Right lobe of liver (tissue), 6 donors: ENCODE measurements at regions not wholly inside any gene's neighbourhood (a gene's known extent, or its start where the extent isn't known, plus 50 kb on each side); places are given as distances from the start of the nearest gene placed in this dataset.
"Not testable (repeated sequence)": the region's sequence is repeated elsewhere in the genome, so short reads cannot be mapped to it uniquely, and the experiment has no call there.

Experiments used
- ATAC-seq, 4 donors: fragments of 200-7000 bp; cut with Tn5 transposase; one replicate each; pipeline ENCODE4 v1.9.1; 2020; ENCODE audit warnings: mild to moderate bottlenecking in 4 of 4, moderate library complexity in 4 of 4
- DNase-seq, 3 donors: peaks; one replicate each; pipeline ENCODE4 v3.0.0-alpha.2; 2020
- H3K27ac ChIP-seq, 3 donors: fragments of 200-600 bp; one replicate each; pipeline ENCODE4 v1.8.0; 2022
- H3K27me3 ChIP-seq, 2 donors: fragments of 200-600 bp; one replicate each; pipeline ENCODE4 v1.8.0; 2022
- H3K36me3 ChIP-seq, 4 donors: fragments of 200-600 bp; sonication (generic) in 1 of 4; one replicate each; pipeline versions ENCODE4 v1.5.1 to v1.8.0; 2017 to 2022; ENCODE audit warnings: control low read depth in 1 of 4
- H3K4me1 ChIP-seq, 4 donors: fragments of 200-600 bp; sonication (generic) in 1 of 4; one replicate each; pipeline versions ENCODE4 v1.5.1 to v1.8.0; 2017 to 2022; ENCODE audit warnings: control low read depth in 1 of 4
- H3K4me3 ChIP-seq, 3 donors: fragments of 200-600 bp; one replicate each; pipeline ENCODE4 v1.8.0; 2022
- H3K9me3 ChIP-seq, 4 donors: fragments of 200-600 bp; sonication (generic) in 1 of 4; one replicate each; pipeline versions ENCODE4 v1.5.1 to v1.8.0; 2017 to 2022; ENCODE audit warnings: control low read depth in 1 of 4
- CTCF ChIP-seq, 4 donors: fragments of 200-600 bp in 3 of 4; fragments of 450-650 bp in 1 of 4; IDR thresholded peaks; one replicate each; pipeline versions ENCODE4 v1.5.1 to v1.8.0; 2016 to 2022; ENCODE audit warnings: antibody characterized with exemption in 4 of 4, mild to moderate bottlenecking in 2 of 4
- POLR2A ChIP-seq: fragments of 450-650 bp; IDR thresholded peaks from one replicate; pipeline ENCODE4 v1.6.1; 2017; ENCODE audit warnings: antibody characterized with exemption, mild to moderate bottlenecking
- WGBS: methylation state at CpG from one replicate; pipeline ENCODE4 v1.1.6; 2018; ENCODE audit warnings: low coverage, low lambda C conversion rate; ENCODE audit not compliant: insufficient coverage; ENCODE audit errors: missing lambda C conversion rate; 5-methylcytosine and 5-hydroxymethylcytosine counted together
- intact Hi-C, 2 donors: fragments of 100-400 bp; cut with DNase I; formaldehyde crosslinking; loops; one replicate each; pipeline versions ENCODE4 v1.11.2 to v1.14.1; 2022
- donor health status: DM: no; HTN: yes; CAD: no.
- donor health status: DM: no; HTN: no; CAD: no.
- donor health status: DM: no; HTN: no; CAD: no.
- donor health status: DM: no; HTN: yes; CAD: no.
- donor health status: DM: no; HTN: yes; CAD: no.

- H3K4me1 ChIP-seq, result no peaks in the 10 kb centered on the region
- no peaks in the 10 kb centered on the region for H3K9me3 ChIP-seq
- no peak for TF ChIP-seq POLR2A
- no peak for TF ChIP-seq CTCF (IDR thresholded peaks at IDR 0.05)
- no peaks in the 10 kb centered on the region for H3K36me3 ChIP-seq
- no peak for ATAC-seq
- no peaks in the 10 kb centered on the region for H3K27me3 ChIP-seq
- H3K27ac ChIP-seq, result no peak overlapping the region
- intact Hi-C loops, result no loop called here
- H3K4me3 ChIP-seq, result no peak overlapping the region
- DNase-seq, result no peak
- WGBS, result 33% methylated on average over 3 of the region's 6 CpGs
Measured at GRCh38 chr4:96455045-96455720, 615.3 kb downstream of the PDHA2 start.

GRCh38 chr4:96458031-96458430, 618.1 kb downstream of the PDHA2 start:
- H3K4me1 ChIP-seq, H3K27me3 ChIP-seq, ATAC-seq, H3K27ac ChIP-seq, H3K36me3 ChIP-seq, H3K4me3 ChIP-seq, H3K9me3 ChIP-seq, DNase-seq, intact Hi-C loops: not testable (repeated sequence)
- WGBS, result 43% methylated on average over 3 of the region's 4 CpGs

- Histone ChIP-seq H3K27me3 (no peaks in the 10 kb centered on the region), H3K4me3 (no peak overlapping the region), H3K9me3 (no peaks in the 10 kb centered on the region), H3K36me3 (no peaks in the 10 kb centered on the region), H3K4me1 (no peaks in the 10 kb centered on the region), H3K27ac (no peak overlapping the region)
- no peak for DNase-seq
- intact Hi-C loops, result no loop called here
- ATAC-seq, result no peak
- 24% methylated on average over 1 of the region's 1 CpG for WGBS
- TF ChIP-seq POLR2A (no peak), CTCF (IDR thresholded peaks at IDR 0.05) (no peak)
Measured at GRCh38 chr4:96459105-96459504, 619.2 kb downstream of the PDHA2 start.

DNA sequence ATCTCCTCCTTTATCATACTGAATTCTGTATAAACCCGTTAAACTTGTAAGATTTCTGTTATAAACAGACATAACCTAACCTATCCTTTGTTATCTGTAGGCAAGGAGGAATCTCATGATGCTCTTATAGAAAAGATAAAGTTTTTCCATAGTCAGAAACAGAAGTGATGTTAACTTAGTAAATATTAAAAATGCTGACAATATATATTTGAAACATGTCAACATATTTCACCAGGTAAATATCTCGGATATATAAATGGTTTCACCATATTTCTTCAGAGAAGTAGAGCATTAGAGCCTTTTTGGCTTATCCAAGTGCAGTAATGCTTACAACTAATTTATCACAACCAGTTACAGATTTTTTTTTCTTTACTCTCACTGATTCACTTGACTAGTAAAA, 625.9 kb downstream of the PDHA2 start:
- no peaks in the 10 kb centered on the region for H3K27me3 ChIP-seq
- H3K9me3 ChIP-seq, result no peaks in the 10 kb centered on the region
- H3K36me3 ChIP-seq, result no peaks in the 10 kb centered on the region
- intact Hi-C loops, result no loop called here
- H3K4me1 ChIP-seq, result no peaks in the 10 kb centered on the region
- H3K4me3 ChIP-seq, result no peak overlapping the region
- no peak for ATAC-seq
- DNase-seq, result no peak
- TF ChIP-seq POLR2A, result no peak
- TF ChIP-seq CTCF (IDR thresholded peaks at IDR 0.05), result no peak
- no peak overlapping the region for H3K27ac ChIP-seq
- WGBS, result 43% methylated on average over 2 of the region's 2 CpGs

DNA sequence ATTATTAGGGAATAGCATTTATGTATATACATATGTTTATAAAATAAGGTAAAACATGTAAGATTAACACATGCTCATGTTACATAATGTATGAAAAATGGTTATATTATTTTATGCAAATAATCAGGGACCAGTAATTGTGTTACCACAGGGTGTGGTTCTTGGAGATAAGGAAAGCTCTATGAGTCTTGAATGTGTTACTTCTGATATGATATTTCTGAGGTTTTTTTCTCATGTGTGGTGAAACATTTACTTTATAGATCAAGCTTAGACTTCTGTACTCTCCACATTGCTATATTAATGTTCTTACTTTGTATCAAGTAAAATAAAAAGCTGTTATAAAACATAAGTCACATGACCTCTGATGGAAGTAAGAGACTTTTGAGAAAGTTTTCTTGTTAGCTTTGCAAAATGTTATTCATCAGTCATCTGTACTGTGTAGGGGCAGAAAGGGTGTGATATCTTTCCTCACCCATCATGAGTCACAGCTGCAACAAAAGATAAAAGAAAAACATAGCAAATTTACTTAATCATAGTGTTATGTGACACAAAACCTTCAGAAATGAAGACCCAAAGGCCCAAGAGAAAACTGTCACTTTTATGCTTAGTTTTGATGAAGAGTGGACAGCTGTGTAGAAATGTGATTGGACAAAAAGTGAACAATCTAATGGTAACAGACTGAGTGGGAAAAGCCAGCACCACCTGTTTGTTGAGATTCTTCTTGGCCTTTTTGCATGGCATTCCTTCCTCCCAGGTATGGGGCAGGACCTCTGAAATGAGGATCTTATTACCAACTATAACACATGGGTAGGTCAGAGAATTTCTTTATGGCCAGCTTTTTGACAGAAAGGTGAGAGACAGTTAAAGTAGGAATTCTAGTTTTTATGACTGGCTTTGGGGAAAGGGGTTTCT, 632.3 kb downstream of the PDHA2 start:
- DNase-seq, result no peak

More for the DNA sequence above, 632.3 kb downstream of the PDHA2 start:
- Histone ChIP-seq H3K4me3 (no peak overlapping the region), H3K27me3 (no peaks in the 10 kb centered on the region), H3K9me3 (no peaks in the 10 kb centered on the region), H3K27ac (no peak overlapping the region), H3K36me3 (no peaks in the 10 kb centered on the region), H3K4me1 (no peaks in the 10 kb centered on the region)
- intact Hi-C loops, result no loop called here
- TF ChIP-seq POLR2A, result no peak
- TF ChIP-seq CTCF (IDR thresholded peaks at IDR 0.05), result no peak
- ATAC-seq, result no peak
